K562 (cell line): ENCODE measurements at regions not wholly inside any gene's neighbourhood (a gene's known extent, or its start where the extent isn't known, plus 50 kb on each side); places are given as distances from the start of the nearest gene placed in this dataset.

Experiments used
- ATAC-seq: fragments of 200-7000 bp; cut with Tn5 transposase; 3 replicates; pipeline ENCODE4 v1.9.1; 2020; ENCODE audit warnings: moderate library complexity
- BruUV-seq: library from RNA; stranded (reverse); fragments of 400-500 nt; replicated peaks from 2 replicates; lab custom pipeline; 2021; lab: Mats Ljungman, UMichigan
- CTCF ChIA-PET: fragments of 300-600 bp; formaldehyde crosslinking; extraction: SDS; loops from one replicate; lab custom pipeline; 2021; ENCODE audit warnings: low intra/inter-chr PET ratio; lab: Yijun Ruan, JAX
- POLR2A ChIA-PET: fragments of 300-600, 350-650 bp; sonication (Branson Sonifier 250); formaldehyde crosslinking; extraction: SDS; loops from one replicate; lab custom pipeline; 2021; ENCODE audit warnings: antibody characterized with exemption, inconsistent platforms; lab: Yijun Ruan, JAX
- DNase-seq, 4 experiments: peaks; one replicate each; pipeline versions ENCODE4 v3.0.0 to v3.0.0-alpha.2; 2011 to 2018; ENCODE audit warnings: low spot score in 3 of 4, mixed read lengths in 3 of 4; ENCODE audit errors: extremely low read depth in 1 of 4
- FAIRE-seq: peaks from 2 replicates; lab custom pipeline; 2011; peaks lifted over from hg19 to GRCh38; lab: Jason Lieb, UNC
- H2AFZ ChIP-seq: 2 replicates; pipeline ENCODE4 v1.6.0; 2011; ENCODE audit warnings: low read depth, low read length, control low read depth, inconsistent platforms
- H3K27ac ChIP-seq: fragments of 200-600 bp; 3 replicates; pipeline ENCODE4 v1.8.0; 2011; ENCODE audit warnings: low read depth, mild to moderate bottlenecking, control low read depth, inconsistent platforms, low read length, moderate library complexity, mixed read lengths; ENCODE audit errors: extremely low read depth
- H3K27me3 ChIP-seq, 2 experiments: fragments of 300-600 bp in 1 of 2; 2 replicates in 1 of 2; 3 replicates in 1 of 2; pipeline versions ENCODE4 v1.6.0 to v1.8.0; 2011; ENCODE audit warnings: inconsistent platforms in 2 of 2, low read length in 2 of 2, mild to moderate bottlenecking in 1 of 2, mixed read lengths in 1 of 2, moderate library complexity in 1 of 2; ENCODE audit not compliant: control insufficient read depth in 2 of 2, insufficient read depth in 2 of 2
- H3K36me3 ChIP-seq: fragments of 300-600 bp; 3 replicates; pipeline ENCODE4 v1.8.0; 2011; ENCODE audit warnings: mild to moderate bottlenecking, low read length, inconsistent platforms; ENCODE audit not compliant: control insufficient read depth, insufficient read depth
- H3K4me1 ChIP-seq, 2 experiments: fragments of 200-600 bp in 1 of 2; replicated peaks in 1 of 2; 2 replicates in 1 of 2; 3 replicates in 1 of 2; pipeline versions ENCODE4 v1.5.1 to v1.8.0; 2011; ENCODE audit warnings: inconsistent platforms in 2 of 2, low read length in 2 of 2, mild to moderate bottlenecking in 1 of 2, mixed read lengths in 1 of 2, moderate library complexity in 1 of 2; ENCODE audit not compliant: control insufficient read depth in 2 of 2, insufficient read depth in 2 of 2
- H3K4me2 ChIP-seq: 2 replicates; pipeline ENCODE4 v1.6.1; 2011; ENCODE audit warnings: low read length, control low read depth, inconsistent platforms, mixed read lengths; ENCODE audit not compliant: insufficient read depth
- H3K4me3 ChIP-seq: fragments of 200-600 bp; sonication (generic), shearing (Covaris generic); 2 replicates; pipeline ENCODE4 v1.5.1; 2016; ENCODE audit warnings: control low read depth, inconsistent platforms
- H3K79me2 ChIP-seq: fragments of 200-600 bp; 3 replicates; pipeline ENCODE4 v1.8.0; 2011; ENCODE audit warnings: low read length, inconsistent platforms; ENCODE audit not compliant: control insufficient read depth, insufficient read depth
- H3K9ac ChIP-seq, 2 experiments: 2 replicates each; pipeline versions ENCODE4 v1.6.0 to v1.6.1; 2011; ENCODE audit warnings: low read depth in 2 of 2, low read length in 2 of 2, control low read depth in 1 of 2, inconsistent platforms in 1 of 2, mild to moderate bottlenecking in 1 of 2, mixed read lengths in 1 of 2; ENCODE audit not compliant: insufficient read depth in 1 of 2
- H3K9me1 ChIP-seq: one replicate; pipeline ENCODE4 v1.6.0; 2011; ENCODE audit warnings: inconsistent platforms, mild to moderate bottlenecking, low read length, moderate library complexity; ENCODE audit not compliant: control insufficient read depth, insufficient read depth
- H3K9me3 ChIP-seq: replicated peaks from 2 replicates; pipeline ENCODE4 v1.5.1; 2011; ENCODE audit warnings: low read depth, low read length, inconsistent platforms; ENCODE audit not compliant: control insufficient read depth, insufficient read depth
- H4K20me1 ChIP-seq: replicated peaks from 2 replicates; pipeline ENCODE4 v1.6.1; 2011; ENCODE audit warnings: low read length, inconsistent platforms, mixed read lengths; ENCODE audit not compliant: control insufficient read depth, insufficient read depth
- AFF1 ChIP-seq, 2 experiments: fragments of 450-650 bp; IDR thresholded peaks; 2 replicates each; pipeline ENCODE4 v1.6.1; 2018; ENCODE audit warnings: mild to moderate bottlenecking in 2 of 2, low read depth in 1 of 2; ENCODE audit not compliant: partially characterized antibody in 2 of 2
- ARID4B ChIP-seq: sonication (generic); formaldehyde crosslinking; IDR thresholded peaks from 2 replicates; pipeline ENCODE4 v1.8.0; 2022; ENCODE audit warnings: mild to moderate bottlenecking, missing genetic modification reagents
- ESRRB ChIP-seq: fragments of 250-450 bp; sonication (Bioruptor Pico); IDR thresholded peaks from 2 replicates; pipeline ENCODE4 v1.5.0; 2020; ENCODE audit warnings: mild to moderate bottlenecking, moderate library complexity, borderline replicate concordance
- MCM7 ChIP-seq, 2 experiments: fragments of 450-650 bp; IDR thresholded peaks; 2 replicates each; pipeline ENCODE4 v1.6.1; 2016 to 2018
- MTA2 ChIP-seq: fragments of 450-650 bp; IDR thresholded peaks from 2 replicates; pipeline ENCODE4 v1.6.1; 2016; ENCODE audit warnings: low read depth
- WGBS: fragments of 100-300 bp; shearing (Covaris generic); methylation state at CpG from one replicate; pipeline ENCODE4 v1.1.6; 2016; ENCODE audit warnings: low coverage, mixed read lengths; ENCODE audit not compliant: insufficient coverage; ENCODE audit errors: missing lambda C conversion rate; 5-methylcytosine and 5-hydroxymethylcytosine counted together
- in situ Hi-C: fragments of 300-500 bp; cut with MboI; formaldehyde crosslinking; loops from 4 replicates; pipeline ENCODE4 v1.15.0; 2018; ENCODE audit warnings: inconsistent platforms, mixed read lengths
- intact Hi-C: fragments of 100-400 bp; cut with micrococcal nuclease; formaldehyde crosslinking; loops from 2 replicates; pipeline ENCODE4 v1.14.2; 2022

- FAIRE-seq, result no peak
- POLR2A ChIA-PET, result no interaction called here
These were observed 115.6 kb downstream of the RDH14 start for GRCh38 chr2:18444806-18445205.

More at GRCh38 chr2:18444806-18445205, 115.6 kb downstream of the RDH14 start:
- Histone ChIP-seq H3K9me3 (no peaks in the 10 kb centered on the region), H3K4me3 (no peak overlapping the region), H4K20me1 (no peaks in the 10 kb centered on the region), H3K79me2 (no peaks in the 10 kb centered on the region), H3K9me1 (no peaks in the 10 kb centered on the region), H3K36me3 (no peaks in the 10 kb centered on the region), H3K27me3 (no peaks in the 10 kb centered on the region), H2AFZ (no peak overlapping the region), H3K4me1 (no peaks in the 10 kb centered on the region), H3K4me2 (no peak overlapping the region), H3K9ac (no peak overlapping the region), H3K27ac (no peak overlapping the region)
- CTCF ChIA-PET, result no interaction called here
- in situ Hi-C loops (loop anchor here (25.0 kb wide), 1 partner anchor 917 kb away; the partner anchor contains the start of gene OSR1), intact Hi-C loops (no loop called here)
- no peak for ATAC-seq
- 3% methylated on average over 2 of the region's 2 CpGs for WGBS
- TF ChIP-seq MCM7 (IDR thresholded peaks at IDR 0.05) (no peak), ESRRB (CRISPR knock-in tag) (no peak), ARID4B (CRISPR knock-in tag) (no peak), MTA2 (no peak), AFF1 (IDR thresholded peaks at IDR 0.05; ENCODE audit: low read depth in 1 of 2, partially characterized antibody in 2 of 2) (no peak)
- no TSS peak for BruUV-seq
- DNase-seq, result no peak
